ENCODE measurements at regions not wholly inside any gene's neighbourhood (a gene's known extent, or its start where the extent isn't known, plus 50 kb on each side); places are given as distances from the start of the nearest gene placed in this dataset.

- no peak for TF ChIP-seq ZFX (IDR thresholded peaks at IDR 0.05)
- no peak for TF ChIP-seq CTCF (conservative IDR thresholded peaks at IDR 0.05)
- no peak overlapping the region for H3K27ac ChIP-seq
These were observed 317.6 kb upstream of the CNKSR2 start for GRCh38 chrX:21056622-21057021.

- TF ChIP-seq ZFX (IDR thresholded peaks at IDR 0.05) (no peak), CTCF (conservative IDR thresholded peaks at IDR 0.05) (no peak)
- H3K27ac ChIP-seq, result no peak overlapping the region
These were observed 327.2 kb upstream of the CNKSR2 start for GRCh38 chrX:21047034-21047455.

GRCh38 chrX:21014326-21014725 lies 359.9 kb upstream of the CNKSR2 start:
- no peak overlapping the region for H3K27ac ChIP-seq
- TF ChIP-seq CTCF (conservative IDR thresholded peaks at IDR 0.05) (no peak), ZFX (IDR thresholded peaks at IDR 0.05) (no peak)

- H3K27ac ChIP-seq, result no peak overlapping the region
- TF ChIP-seq CTCF (conservative IDR thresholded peaks at IDR 0.05), result no peak
- TF ChIP-seq ZFX (IDR thresholded peaks at IDR 0.05), result no peak
These were observed 369.4 kb upstream of the CNKSR2 start for GRCh38 chrX:21004835-21005234.

GRCh38 chrX:20995829-20996228 lies 378.4 kb upstream of the CNKSR2 start:
- TF ChIP-seq ZFX (IDR thresholded peaks at IDR 0.05), result no peak
- no peak overlapping the region for H3K27ac ChIP-seq

- TF ChIP-seq CTCF (conservative IDR thresholded peaks at IDR 0.05) (no peak), ZFX (IDR thresholded peaks at IDR 0.05) (no peak)
- H3K27ac ChIP-seq, result no peak overlapping the region
These were observed 384.9 kb upstream of the CNKSR2 start for GRCh38 chrX:20989361-20989760.

- H3K27ac ChIP-seq, result no peak overlapping the region
- TF ChIP-seq CTCF (conservative IDR thresholded peaks at IDR 0.05) (no peak), ZFX (IDR thresholded peaks at IDR 0.05) (no peak)
These were observed 385.4 kb upstream of the CNKSR2 start for GRCh38 chrX:20988804-20989203.

GRCh38 chrX:20988118-20988517 lies 386.1 kb upstream of the CNKSR2 start:
- TF ChIP-seq CTCF (conservative IDR thresholded peaks at IDR 0.05) (no peak), ZFX (IDR thresholded peaks at IDR 0.05) (no peak)
- no peak overlapping the region for H3K27ac ChIP-seq
